GM19193 (cell line): ENCODE measurements at regions not wholly inside any gene's neighbourhood (a gene's known extent, or its start where the extent isn't known, plus 50 kb on each side); places are given as distances from the start of the nearest gene placed in this dataset.

ENCODE experiments used
- POLR2A ChIP-seq: IDR thresholded peaks from 4 replicates; pipeline ENCODE4 v1.6.1; 2011; ENCODE audit not compliant: insufficient read depth, insufficient read length; ENCODE audit errors: extremely low read depth

- no peak for TF ChIP-seq POLR2A
These were observed 408.2 kb downstream of the TSN start for GRCh38 chr2:122163617-122164016.

DNA sequence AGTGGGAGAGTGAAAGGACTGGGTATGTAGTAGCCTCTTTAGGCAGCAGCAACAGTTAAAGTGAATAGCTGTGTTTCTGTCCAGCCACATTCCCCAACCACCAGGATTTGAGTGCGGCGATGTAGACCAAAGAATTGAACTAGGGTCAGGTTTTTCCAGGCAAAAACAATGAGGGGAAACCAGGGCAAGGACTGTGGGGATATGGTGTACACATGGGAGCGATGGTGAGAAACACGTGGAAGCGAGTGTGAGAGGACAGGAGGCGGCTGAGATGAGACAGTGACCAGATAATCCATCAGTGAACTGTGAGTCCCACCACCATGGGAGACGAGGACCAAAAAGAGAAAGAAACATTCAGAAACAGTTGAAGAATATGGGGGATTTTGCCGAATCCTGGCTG is 409.5 kb downstream of the TSN start:
- no peak for TF ChIP-seq POLR2A

DNA sequence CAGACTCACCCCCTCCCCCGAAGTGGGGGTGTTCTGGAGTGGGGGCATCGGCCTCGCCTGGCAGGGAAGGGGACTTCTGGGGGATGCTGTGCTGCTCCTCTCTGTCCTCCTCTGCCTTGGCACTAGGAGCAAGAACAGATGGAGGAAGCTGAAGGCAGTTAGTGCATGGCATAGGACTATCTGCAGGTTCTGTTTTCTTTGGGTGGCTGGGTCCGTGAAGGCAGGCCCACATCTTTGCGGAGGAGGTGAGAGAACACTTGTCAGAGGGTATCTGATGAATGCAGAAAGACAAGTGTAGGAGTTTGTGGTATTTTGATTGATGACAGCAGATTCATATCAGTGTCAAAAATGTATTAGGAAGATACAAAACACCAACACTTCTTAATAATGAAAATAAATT is 411.4 kb downstream of the TSN start:
- TF ChIP-seq POLR2A: no peak

- no peak for TF ChIP-seq POLR2A
These were observed 412.1 kb downstream of the TSN start for GRCh38 chr2:122167515-122167914.

DNA sequence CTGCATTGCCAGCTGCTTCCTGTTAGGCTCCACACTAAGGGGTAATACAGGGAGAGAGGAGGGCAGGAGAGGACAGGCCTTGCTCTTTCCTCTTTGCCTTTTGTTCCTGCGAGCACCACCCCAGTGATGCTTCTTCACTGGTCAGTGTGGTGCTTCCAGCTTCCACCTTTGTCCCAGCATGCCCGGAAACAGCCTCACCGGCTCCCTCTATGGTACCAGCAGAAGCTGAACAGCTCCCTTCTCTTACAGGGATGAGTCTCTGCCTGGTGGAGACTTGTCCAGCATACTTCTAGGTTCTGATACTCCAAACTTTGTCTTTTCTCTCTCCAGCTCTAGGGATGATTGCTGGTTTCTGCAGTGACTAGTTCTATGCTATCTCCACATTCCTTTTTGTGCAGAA is 413.3 kb downstream of the TSN start:
- no peak for TF ChIP-seq POLR2A

GRCh38 chr2:122172812-122173211 is 417.4 kb downstream of the TSN start:
- TF ChIP-seq POLR2A: no peak

GRCh38 chr2:122174061-122174460 is 418.6 kb downstream of the TSN start:
- TF ChIP-seq POLR2A: no peak

- no peak for TF ChIP-seq POLR2A
These were observed 424.2 kb downstream of the TSN start for GRCh38 chr2:122179492-122180165.

GRCh38 chr2:122180972-122181371 is 425.5 kb downstream of the TSN start:
- TF ChIP-seq POLR2A: no peak

DNA sequence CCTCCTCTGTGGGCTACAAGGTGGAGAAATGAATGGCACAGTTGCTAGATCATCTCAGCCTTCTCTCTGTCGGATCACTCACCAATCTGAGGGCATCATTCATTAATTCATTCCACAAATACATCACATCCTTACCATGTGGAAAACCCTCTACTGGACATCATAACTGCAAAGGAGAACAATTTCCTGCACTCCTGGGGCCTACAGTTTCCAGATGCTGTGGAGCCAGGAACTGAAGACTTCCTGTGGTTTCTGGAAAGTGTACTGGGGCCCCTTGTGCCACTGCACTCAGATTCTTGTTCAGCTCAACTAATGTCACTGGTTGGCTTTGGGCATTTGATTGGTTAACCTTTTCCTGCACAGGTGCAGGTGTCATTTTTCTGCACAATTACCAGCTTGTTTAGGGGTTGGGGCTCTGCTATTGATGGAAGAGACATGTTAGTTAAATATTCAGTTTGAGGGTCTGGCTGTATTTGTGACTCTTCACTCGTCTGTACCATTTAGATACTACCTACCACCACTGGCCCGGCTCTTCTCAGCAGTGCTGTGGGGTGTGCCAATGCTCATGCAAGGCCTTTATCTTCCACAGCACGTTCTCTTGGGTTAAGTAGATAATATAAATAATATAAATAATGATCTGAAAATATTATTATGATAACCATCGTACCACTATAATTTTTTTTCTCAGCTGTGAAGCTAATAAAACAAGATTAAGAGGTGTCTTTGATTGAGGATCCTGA is 427.3 kb downstream of the TSN start:
- no peak for TF ChIP-seq POLR2A

DNA sequence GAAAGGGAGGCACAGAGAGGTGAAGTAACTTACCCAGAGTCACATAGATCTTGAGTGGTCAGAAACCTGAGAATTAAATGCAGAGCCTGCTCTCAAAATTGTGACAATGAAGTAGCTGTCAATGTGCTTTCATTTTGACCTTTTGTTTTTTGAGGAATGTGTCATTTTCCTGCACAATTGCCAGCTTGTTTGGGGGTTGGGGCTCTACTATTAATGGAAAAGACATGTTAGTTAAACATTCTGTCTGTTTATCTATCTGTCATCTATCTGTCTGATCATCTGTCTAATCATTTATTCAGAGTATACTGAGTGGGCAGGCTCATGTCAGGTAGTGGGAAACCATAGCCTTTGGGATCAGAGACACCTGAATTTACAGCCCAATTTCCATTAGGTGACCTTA is 428.4 kb downstream of the TSN start:
- TF ChIP-seq POLR2A: no peak

DNA sequence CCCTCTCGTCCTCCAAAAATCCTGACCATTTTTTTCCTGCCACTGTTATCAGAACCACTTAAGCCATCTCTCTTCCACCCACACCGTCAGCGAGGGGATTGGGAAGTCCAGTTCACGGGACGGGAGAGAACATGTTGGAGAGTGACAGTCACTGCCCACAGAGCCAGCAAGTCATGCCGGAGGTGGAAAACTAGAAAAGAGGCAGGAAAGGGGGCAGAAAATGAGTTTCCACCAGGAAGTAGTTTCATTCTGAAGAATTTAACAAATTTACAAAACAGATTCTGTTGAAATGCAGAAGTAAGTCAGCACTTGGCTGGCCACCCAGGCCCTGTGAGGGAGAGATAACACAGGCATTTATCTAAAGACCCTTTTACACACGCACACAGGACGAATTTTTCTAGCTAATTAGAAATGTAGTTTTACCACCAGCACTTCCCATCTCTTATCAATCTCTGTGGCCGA is 431.3 kb downstream of the TSN start:
- no peak for TF ChIP-seq POLR2A

GRCh38 chr2:122191331-122191730 is 435.9 kb downstream of the TSN start:
- no peak for TF ChIP-seq POLR2A

DNA sequence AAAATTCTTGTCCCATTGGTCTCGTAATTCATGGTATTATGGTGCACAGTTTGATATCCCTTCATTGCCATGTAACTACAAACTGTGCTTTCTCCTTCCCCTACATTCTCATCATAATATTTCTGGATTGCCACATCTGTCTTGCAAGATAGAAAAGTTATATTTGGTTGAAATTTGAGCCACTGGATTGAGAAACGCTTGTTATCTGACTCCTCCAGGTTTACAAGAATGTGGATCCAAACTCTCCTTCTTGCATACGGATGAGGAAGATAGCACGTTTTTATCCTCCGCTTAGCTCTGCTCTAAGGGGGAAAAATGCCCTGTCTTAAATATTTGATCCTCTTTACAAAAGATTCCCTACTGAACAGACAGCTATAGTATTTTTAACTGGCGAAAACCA is 438.2 kb downstream of the TSN start:
- TF ChIP-seq POLR2A: no peak

- no peak for TF ChIP-seq POLR2A
These were observed 439.1 kb downstream of the TSN start for GRCh38 chr2:122194546-122194945.

DNA sequence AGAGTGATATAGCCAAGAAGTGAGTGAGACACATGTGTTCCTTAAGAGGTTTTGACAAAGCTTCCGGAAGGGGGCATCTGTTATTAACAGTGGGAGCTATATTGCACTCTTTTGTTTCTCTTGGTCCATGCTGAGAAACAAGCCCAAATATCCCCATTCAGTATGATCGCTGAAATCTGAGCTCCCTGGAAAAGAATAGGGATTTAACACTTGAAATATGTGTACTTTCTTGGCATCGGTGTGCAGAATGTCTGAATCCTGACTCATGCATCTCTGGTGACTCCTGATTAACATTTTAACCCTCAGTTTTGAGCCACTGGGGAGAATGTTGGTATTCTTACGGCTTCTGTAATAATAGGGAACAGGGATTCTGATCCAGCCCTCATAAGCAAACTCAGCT is 448.1 kb downstream of the TSN start:
- no peak for TF ChIP-seq POLR2A
